HG03521 (cell line): ENCODE measurements at regions not wholly inside any gene's neighbourhood (a gene's known extent, or its start where the extent isn't known, plus 50 kb on each side); places are given as distances from the start of the nearest gene placed in this dataset.

Experiments
- ATAC-seq: cut with Tn5 transposase; IDR thresholded peaks from one replicate; pipeline ENCODE4 v1.9.1; 2021; ENCODE audit warnings: mild to moderate bottlenecking, moderate library complexity; ENCODE audit not compliant: unreplicated experiment

DNA sequence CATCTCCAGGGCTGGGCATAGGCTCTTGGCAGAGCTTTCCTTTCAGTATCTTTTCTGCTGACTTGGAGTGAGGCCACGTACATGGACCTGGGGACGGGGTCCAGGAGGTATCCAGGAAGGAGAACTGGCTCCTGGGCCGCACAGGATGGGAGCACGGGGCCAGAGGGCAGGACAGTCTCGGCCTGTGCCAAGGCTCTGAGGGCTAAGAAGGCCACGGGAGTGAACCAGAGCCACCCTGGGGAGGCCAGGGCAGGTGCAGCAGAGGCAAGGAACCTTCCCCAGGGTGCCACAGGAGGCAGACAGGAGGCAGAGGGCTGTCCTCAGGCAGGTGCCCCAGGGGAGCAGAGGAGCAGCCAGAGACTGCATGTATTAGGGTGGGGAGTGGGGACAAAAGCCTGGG is 50.3 kb downstream of the PLXNA1 start:
- ATAC-seq: no peak

DNA sequence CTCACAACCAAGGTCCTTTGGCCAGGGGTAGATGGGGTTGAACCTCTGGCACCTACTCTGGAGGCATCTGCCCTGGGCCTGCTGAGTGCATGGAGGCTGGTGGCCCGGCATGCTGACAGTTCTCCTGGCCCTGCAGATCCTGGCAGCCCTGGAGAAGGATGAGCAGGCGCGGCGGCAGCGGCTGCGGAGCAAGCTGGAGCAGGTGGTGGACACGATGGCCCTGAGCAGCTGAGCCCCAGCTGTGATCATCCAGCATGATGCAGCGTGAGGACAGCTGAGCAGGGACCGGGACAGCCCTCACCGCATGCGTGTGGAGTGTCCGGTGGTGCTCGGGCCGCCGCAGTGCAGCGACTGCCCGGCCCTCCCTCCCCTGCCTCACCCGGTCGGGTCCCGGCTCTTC is 50.9 kb downstream of the PLXNA1 start:
- no peak for ATAC-seq

GRCh38 chr3:127034195-127034989 is 51.5 kb downstream of the PLXNA1 start:
- ATAC-seq: no peak

DNA sequence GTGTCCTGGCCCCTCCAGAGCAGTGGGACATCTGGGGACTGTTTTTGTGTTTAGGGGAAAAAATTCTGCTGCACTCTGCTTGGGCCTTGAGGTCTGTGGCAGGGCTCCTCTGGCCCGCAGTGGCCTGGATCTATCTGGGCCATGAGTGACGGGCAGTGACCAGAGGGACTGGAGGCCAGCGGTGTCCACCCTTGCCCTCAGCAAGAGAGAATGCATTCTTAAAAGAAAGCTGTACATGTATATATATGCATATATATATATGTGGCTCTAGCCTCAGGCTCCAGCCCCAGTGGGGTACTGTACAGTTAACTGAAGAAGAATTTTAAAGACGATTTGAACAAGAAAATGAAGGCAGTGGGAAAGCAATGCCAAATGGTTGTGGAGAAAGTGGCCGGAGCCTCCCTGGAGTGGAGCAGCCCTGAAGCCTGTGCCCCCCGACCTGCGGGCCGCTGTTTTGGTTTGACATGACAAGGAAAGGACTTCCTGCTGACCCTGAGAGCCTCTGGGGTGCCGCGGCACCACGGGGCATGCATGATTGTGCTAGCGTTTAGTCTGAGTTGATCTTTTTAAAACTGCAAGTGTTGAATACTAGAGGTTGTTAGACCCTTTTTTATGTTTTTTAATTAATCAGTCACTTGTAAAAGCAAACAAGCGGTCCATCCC is 52.2 kb downstream of the PLXNA1 start:
- no peak for ATAC-seq

DNA sequence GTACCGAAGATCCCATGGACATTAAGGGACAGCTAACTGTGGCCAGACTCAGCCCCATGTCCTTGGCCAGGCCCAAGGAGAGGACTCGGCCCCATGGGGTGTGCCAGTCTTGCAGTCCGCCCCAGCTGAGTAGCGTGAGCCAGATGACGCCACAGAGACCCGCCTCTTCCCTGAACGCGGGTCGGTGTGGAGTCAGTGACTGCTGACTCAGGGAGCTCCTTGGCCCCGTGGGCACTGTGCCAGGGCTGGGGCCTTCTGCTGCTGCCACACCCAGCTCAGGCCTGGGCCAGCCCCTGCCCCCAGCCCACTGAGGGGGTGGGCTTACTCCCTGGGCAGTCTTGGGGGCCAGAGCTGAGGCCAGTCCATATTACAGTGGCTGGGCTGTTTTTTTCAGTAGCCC is 52.8 kb downstream of the PLXNA1 start:
- ATAC-seq: no peak

- ATAC-seq: no peak
Measured at GRCh38 chr3:127036209-127037020, 53.5 kb downstream of the PLXNA1 start.

DNA sequence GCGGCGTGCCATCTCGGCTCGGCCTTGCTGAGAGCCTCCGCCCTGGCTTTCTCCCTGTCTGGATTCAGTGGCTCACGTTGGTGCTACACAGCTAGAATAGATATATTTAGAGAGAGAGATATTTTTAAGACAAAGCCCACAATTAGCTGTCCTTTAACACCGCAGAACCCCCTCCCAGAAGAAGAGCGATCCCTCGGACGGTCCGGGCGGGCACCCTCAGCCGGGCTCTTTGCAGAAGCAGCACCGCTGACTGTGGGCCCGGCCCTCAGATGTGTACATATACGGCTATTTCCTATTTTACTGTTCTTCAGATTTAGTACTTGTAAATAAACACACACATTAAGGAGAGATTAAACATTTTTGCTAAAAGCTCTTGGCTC is 54.1 kb downstream of the PLXNA1 start:
- no peak for ATAC-seq

DNA sequence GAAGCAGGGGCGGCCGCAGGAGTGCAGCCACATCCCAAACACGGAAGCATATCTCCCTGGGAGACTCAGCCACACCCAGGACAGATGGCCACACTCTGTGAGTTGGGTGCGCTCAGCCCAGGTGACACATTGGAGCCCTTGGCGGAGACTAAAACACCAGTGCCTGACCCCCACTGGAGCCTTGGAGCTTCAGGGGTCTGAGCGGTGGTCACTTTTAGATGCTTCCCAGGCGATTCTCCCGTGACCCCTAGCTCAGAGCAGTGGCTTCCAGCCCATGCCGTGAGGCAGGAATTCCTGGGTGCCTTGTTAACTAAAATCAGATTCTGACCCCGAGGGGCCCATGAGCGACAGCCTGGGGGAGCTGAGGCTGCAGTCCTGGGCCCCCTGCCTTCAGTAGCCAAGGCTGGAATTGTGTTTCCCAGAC is 54.5 kb downstream of the PLXNA1 start:
- no peak for ATAC-seq

DNA sequence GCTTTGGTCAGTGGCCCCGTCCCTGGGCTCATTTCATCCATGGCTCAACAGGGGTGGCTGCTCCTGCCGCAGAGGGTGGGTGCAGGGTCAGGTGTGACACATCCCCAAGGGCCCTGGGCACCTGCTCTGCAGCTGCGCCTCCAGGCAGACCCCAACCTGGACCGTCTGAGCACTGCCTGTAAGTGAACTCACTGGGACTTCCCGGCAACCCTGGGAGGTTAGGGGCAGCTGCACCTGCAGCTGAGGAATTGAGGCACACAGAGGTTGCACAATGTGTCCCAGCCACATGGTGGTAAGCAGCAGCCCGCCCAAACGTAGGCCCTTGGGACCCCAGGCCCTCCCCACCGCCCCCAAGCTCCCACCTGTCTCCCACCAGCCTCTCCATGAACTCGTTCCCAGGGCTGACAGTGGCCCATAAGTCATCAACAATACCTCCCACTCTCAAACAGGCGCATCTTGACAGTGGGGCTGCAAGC is 55.1 kb downstream of the PLXNA1 start:
- no peak for ATAC-seq

DNA sequence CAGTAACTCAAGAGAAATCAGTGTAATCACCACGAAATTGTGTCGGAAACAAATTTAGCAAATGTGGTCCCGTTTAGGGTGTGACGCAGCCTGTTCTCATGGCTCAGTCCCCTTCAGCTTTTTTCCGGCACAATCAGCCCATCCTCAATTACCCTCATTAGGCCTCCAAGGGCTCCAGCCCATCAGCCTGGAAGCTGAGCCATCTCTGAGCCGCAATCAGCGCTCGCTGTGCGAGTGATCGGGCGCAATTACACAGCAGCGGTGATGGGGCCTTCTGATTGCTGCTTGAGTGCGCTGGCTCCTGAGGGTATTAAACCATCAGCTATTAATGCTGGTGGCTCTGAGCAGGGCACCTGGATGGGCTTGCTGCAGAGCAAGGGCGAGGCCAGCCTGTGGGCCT is 55.6 kb downstream of the PLXNA1 start:
- no peak for ATAC-seq

DNA sequence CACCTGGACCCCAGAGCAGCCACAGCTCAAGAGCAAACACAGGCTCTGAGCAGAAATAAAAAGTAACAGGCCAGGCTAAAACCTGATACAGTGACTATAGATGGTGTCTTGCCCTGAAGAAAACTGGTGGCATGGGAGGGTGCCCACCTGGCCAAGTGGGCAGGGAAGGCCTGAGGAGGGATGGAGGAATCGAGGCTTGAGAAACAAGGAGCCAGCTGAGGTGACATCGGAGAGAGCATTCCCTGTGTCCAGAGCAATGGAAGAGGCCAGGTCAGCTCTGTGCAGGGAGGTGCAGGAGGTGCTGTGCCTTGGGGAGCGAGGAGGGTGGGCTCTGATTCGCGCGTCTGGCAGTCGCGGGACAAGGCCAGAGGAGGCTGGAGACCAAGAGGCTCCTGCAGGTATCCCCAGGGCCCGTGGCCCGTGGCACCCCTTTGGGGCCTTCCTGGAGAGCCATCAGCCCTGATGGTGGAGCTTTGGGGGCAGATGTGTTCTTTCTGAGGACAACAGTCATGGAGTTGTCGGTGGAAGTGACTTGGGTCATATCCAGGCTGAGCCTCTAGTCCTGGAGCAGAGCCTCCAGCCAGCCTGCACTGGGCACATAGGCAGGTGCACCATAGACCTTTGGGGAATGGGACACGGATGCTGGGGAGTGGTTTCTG is 56.1 kb downstream of the PLXNA1 start:
- no peak for ATAC-seq

DNA sequence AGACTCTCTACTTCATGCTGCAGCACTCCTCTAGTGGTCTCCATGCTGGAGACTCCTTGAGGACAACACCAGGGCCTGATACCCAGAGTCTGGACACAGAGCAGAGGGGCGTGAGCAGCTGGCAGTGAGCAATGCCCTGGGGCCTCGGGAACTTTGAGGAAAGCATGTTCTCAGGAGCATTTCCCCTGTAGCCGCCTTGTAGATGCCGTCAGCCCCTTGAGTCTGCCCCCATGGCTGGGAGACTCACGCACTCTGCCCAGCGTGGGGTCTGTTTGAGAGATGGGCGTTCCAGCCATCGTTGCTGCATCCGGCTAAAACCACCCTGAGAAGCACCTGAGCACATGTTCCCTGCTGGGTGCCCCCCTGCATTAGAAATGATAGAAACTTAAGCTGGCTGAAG is 56.8 kb downstream of the PLXNA1 start:
- ATAC-seq: no peak

- ATAC-seq: no peak
Measured at GRCh38 chr3:127040216-127040615, 57.3 kb downstream of the PLXNA1 start.

DNA sequence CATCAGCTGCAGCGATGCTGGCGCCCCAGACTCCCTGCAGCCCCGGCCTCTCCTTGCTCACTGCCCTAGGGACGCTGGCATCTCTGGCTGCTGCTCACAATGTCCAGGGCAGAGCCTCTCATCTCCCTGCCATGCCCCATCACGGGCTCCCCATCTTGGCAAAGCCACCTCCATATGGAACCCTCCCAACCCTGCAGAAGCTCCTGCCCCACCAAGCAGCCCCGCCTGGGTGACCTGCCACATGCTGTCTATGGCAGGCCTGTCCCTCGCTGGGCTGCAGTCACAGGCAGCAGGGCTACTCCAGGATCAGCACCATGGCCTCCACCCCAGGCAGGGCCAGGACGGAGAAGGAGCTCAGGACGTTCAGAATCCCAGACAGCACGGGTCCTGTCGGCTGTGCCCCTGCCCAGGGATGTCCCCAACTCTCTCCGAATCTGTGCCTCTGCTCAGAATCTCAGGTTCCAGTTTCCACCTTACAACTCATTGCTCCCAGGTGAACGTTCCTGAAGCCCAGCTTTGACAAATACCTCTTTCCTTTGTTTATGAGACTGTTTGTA is 58.4 kb downstream of the PLXNA1 start:
- no peak for ATAC-seq

DNA sequence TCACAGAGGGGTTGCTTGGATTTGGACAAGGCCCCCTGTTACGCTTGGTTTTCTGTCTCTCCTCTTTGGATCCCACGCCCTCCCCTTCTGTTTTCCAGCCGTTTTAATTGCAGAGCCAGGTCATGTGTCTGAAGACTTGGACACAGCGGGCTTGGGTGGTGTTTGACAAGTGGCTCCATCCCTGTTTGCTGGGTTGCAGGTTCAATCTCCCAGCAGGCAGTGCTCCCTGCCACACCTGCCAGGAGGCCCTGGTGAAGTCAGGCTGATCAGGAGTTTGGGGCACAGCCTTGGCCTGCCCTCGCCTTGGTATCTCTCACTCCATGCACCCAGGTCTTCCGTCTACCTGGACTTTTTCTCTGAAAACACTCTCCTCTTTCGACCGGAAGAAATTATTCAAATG is 59.0 kb downstream of the PLXNA1 start:
- ATAC-seq: no peak

DNA sequence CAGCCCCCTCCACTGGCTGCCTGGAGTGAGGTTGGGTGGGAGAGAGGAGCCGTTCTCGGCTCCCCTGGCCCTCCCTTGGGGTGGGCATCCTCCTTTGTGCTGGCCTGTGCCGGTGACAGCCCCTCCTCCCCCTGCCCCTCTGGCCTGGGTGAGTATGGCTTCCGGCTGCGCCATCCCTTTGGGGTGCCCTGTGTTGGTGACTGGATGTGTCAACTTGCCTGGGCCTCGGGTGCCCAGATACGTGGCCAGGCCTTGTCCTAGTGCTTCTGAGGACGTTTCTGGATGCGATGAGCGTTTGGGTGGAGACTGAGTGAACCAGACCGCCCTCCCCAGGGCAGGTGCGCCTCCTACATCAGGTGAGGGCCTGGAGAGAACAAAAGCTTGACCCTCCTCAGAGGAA is 59.7 kb downstream of the PLXNA1 start:
- no peak for ATAC-seq

- ATAC-seq: no peak
Measured at GRCh38 chr3:127043041-127043641, 60.2 kb downstream of the PLXNA1 start.

GRCh38 chr3:127043731-127044510 is 61.0 kb downstream of the PLXNA1 start:
- no peak for ATAC-seq

DNA sequence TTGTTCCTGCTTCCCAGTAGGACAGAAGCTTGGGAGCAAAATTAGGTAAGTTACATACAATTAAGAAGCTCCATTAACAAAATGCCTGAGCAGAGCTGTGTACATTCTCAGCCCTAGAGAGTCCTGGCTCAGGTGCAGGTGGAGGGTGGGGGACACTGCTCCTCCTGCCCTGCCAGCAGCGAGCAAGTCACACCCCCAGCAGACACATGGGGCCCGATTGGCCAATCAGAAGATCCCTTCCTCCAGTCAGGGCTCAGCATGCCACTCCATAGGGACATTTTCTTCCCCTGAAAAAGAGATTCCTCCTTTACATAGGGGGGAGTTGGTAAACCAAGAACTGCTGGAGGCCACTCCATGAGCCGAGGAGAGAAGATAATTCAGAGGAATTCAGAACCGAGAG is 62.1 kb downstream of the PLXNA1 start:
- ATAC-seq: no peak
